ENCODE measurements at regions not wholly inside any gene's neighbourhood (a gene's known extent, or its start where the extent isn't known, plus 50 kb on each side); places are given as distances from the start of the nearest gene placed in this dataset.

DNA sequence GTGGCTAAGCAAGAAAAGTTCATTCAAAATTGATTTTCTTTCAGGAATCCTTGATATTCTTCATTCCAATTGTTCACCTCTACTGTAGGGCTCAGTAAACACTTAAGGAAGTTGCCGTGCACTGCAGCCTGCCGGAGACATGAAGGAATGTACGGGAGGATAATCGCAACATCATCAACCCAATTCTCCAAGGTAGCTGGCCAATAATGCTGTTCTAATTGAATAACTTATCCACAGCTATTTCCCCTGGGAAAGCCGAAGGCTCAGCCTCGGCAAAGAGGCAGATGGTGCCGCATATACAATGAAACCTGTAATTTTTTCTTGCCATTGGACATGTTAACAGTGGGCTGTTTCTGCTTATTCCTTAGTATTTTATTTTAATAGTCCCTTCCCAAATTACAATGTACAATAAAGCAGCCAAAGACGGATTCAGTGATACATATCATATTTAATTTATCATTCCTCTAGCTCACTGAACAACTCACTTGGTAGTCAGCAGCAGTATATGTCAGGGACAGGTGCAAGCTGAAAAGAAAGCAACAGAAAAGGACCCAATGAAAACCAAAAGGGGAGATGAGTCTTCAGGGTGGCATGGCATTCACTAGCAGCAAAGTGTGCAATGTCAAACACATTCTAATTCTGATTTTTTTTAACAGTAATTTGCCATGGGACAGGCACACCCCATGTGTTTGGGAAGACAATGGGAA lies 420.5 kb upstream of the KLF12 start:
- TF ChIP-seq EZH2 (IDR thresholded peaks at IDR 0.05; ENCODE audit: borderline replicate concordance, low read depth, low read length) (no peak), TARDBP (IDR thresholded peaks at IDR 0.05) (no peak), ZNF212 (CRISPR knock-in tag; IDR thresholded peaks at IDR 0.05) (no peak), MAX (CRISPR knock-in tag; IDR thresholded peaks at IDR 0.05) (no peak), CTCF (IDR thresholded peaks at IDR 0.05 in 2 of 3, conservative IDR thresholded peaks at IDR 0.05 in 1 of 3; ENCODE audit: insufficient read depth in 2 of 3, low read depth in 1 of 3, low read length in 3 of 3) (no peak), ZNF274 (IDR thresholded peaks at IDR 0.05; ENCODE audit: borderline replicate concordance, low read depth, low read length) (no peak), ZNF217 (CRISPR knock-in tag; IDR thresholded peaks at IDR 0.05) (no peak)

Data from K562 (cell line).